Right lung (tissue), 2 donors: ENCODE measurements at regions not wholly inside any gene's neighbourhood (a gene's known extent, or its start where the extent isn't known, plus 50 kb on each side); places are given as distances from the start of the nearest gene placed in this dataset.

Source experiments
- DNase-seq, 2 donors: peaks; one replicate each; pipeline ENCODE4 v3.0.0-alpha.2; 2013

DNA sequence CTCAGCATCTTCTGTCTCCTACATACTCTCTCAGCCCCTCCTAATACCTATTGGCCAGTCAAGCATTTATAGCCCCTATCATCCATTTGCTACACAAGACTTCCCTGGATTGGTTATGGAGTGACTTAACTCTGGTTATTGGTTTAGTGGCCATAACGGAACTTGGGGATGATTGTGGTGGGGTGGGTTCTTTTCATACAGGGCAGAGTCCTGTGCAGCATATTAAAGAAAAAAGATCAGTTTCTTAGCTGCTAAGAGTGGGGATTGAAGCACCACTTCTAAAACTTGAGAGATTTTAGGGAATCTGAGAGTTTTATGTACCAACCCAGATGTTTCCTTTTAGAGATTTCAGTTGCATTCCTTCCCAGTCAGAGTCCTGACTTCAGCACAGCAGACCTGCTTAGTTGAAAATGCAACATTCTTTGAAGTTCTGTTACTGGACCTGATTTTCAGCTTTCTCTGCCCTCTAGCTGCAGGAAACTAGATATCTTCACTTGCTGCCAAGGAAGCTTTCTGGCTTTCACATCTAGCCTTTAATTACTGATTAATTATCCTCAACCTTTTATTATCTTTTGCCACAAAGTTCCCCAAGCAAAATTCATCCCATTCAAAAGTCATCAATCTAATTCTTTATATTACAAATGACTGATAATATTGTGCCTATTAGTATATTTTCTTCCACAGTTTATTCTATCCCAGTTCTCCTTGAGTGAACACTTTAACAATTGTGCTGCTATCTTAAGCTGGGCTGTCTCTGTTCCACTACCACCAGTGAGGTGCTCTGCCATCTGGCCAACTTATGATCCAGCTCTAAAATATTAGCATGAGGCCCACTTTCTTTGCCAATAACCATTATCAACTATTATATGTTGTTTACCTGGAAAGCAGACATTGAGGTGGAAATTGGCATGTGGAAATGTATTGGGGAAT is 906.0 kb upstream of the ALCAM start:
- DNase-seq, result peak; percentile 36 to 37

DNA sequence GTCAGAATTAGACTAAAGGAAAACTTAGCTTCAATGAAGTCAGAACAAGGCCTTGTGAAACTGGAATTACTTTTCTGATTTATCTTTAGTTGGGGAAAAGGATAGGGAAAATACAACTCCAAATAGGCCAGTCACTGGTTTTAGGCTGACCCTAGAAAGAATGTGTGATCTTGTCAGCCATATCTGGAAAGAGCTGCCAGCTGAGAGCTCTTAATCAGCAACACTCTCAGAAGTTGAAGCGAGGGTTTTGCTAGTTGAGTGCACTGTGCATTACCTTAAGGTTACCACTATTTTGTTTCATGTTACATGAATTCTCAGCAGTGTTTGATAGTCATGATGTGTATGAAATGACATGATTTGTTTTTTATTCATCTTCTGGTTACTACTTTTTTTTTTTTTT is 905.3 kb upstream of the ALCAM start:
- DNase-seq, result no peak

DNA sequence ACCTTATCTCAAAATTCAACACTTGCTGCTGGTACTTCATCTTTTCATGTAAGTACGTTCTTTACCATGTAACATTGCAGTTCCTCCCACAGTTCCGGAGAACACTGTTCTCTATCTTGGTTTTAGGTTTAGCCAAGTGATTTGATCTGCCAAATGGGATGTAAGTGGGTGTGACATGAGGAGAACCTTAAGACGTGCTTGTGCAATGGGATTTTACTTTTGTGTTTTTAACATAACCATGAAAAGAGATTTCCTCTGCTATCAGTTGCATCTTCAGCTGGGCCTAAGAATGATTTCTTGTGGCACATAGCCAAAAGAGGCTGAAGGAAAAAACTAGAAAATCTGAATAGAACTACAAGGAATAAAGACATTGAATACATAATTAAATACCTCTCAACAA is 894.5 kb upstream of the ALCAM start:
- DNase-seq, result peak; percentile 79

DNA sequence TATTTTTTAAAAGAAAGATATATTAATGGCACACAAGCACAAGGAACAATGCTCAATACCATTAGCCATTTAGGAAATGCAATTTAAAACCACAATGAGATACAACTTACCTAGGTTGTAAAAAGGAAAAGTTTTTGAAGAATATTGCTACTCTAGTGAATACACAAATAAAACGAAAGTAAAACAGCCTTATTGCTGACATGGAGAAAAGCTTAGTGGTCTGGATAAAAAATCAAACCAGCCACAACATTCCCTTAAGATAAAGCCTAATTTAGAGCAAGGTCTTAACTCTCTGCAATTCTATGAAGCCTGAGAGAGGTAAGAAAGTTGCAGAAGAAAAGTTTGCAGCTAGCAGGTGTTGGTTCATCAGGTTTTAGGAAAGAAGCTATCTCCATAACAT is 892.7 kb upstream of the ALCAM start:
- no peak for DNase-seq

DNA sequence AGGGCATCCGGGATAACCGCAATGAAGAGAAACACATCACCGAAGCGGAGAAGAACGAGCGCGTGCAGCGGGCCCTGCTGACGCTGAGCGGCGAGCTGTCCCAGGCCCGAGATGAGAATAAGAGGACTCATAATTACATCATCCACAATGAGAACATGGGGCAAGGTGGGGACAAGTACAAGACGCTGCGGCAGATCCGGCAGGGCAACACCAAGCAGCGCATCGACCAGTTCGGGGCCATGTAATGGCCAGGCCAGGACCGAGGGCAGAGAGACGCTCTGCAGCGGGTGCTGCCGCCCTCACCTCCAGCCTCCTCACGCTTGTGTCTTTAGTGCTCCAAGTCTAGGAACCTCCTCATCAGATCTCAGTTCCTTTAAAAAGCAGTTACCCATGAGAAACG is 863.7 kb upstream of the ALCAM start:
- no peak for DNase-seq

DNA sequence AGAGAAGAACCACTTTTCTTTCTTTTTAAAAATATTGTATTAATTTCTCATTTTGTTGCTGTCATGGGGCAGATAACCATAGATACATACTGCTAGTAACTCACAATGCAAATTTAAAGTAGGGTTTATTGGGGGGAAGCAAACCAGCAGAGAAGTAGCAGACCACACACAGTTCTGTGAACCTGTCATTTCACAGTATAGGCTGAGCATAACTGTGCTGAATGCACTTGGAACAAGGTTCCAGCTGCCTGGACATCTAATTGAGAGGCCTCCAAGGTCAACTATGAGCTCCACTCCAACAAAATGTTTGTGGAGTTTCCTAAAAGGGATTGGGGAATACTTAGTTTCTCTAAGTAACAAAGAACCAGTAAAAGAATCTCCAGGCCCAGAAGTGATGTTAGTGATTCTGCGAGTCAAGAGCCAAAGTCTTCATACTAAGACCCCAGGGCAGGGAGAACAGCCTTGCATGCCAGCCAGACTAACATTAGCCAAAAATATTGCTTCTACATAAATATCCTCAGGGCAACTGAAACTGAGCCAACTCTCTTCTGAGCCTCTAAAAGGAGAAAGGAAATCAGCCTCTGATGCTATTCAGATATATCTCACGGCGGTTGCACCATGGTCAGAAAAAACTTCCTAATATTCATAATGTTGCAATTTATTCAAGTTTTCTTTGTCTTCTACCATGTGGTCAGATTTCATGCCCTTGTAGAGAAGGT is 856.4 kb upstream of the ALCAM start:
- DNase-seq, result no peak

DNA sequence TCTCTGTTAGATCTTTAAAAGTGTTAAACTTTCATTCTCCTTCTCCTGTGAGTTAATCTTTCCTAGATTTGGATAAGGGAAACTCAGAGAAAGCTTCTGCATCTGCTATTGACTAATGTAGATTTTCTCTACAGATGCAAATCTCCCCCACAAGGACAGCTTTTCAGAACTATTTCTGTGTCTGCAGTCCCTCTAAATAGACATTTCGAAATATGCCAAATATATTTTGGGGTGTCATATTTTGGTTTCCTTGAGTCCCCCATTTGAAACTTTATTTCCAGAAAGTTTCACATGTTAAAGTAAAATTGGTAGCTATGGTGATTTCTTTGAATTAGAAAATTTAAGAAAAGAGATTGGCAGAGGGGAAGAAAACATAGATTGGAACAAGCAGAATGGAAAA is 852.3 kb upstream of the ALCAM start:
- no peak for DNase-seq

DNA sequence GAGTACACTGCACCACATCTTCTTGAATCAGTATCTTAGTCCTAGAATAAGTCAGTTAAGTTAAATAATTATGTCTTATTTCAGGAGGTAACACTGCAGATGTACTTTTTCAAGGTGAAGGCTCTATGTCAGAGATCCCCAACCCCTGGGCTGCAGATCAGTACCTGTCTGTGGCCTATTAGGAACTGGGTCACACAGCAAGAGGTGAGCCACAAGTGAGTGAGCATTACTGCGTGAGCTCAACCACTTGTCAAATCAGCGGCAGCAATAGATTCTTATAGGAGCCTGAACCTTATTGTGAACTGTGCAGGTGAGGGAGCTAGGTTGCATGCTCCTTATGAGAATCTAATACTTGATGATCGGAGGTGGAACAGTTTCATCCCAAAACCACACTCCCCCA is 851.9 kb upstream of the ALCAM start:
- DNase-seq, result no peak

DNA sequence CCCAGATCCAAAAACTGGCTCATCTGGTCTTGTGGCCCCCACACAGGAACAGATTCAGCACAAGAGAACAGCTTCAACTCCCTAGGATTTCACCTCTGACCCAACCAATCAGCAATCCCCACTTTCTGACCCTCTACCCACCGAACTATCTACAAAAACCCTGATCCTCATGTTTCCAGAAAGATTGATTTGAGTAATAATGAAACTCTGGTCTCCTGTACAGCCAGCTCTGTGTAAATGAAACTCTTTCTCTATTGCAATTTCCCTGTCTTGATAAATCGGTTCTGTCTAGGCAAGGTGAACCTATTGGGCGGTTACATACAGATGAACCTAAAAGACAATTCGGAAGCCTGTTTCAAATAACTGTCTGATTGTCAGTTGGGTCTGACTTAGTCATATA is 847.6 kb upstream of the ALCAM start:
- no peak for DNase-seq

DNA sequence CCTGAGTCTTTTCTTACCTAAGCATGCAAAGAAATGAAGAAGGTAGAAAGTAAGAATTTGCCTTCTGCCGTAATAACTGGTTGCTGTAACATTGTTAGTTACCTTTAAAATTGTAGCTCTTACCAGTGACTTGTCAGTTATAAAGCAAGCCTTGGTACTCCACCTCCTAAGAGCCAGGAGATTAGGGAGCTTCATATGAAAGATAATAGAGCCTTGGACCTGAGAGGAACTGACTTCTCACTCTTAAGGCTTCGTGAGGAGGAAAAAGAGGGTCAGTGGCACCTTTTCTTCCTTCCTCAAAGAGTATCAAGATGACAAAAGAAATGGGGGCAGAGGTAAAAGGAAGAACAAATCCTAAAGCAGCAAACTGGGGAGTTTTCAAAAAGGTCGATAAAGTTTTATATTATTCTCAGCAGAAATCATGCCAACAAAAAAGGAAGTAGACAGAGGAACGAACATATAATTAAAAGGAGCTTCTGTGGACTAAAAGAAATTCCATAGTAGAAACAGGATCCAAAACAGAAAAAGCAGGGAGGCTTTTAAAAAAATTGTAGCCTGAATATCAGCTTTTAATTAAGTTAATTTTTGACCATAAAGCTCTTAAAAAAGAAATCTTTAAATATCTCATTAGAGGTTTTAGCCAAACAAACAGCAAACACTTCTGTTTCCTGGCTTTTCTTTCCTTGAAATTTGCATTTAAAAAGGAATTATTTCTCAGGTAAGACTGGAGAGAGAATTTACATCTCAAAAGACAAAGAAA is 847.1 kb upstream of the ALCAM start:
- no peak for DNase-seq

DNA sequence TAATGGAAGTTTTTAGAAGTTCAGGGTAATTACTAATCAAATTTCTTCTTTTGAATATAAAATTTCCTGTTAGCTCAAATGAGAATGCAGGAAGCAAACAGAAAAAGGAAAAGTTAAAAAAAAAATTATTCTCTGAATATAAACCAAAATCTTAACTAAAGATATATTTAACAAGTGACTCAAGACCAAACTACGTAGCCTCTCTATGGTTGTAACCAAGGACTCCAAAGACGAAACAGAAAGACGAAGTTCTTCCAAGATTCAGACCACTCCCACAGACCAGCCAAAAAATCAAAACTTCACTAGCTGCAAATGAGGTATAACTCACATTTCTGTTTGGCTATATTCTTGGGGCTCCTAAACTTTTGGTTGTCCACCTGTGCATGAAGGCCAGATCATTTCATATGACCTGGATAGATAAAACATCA is 846.5 kb upstream of the ALCAM start:
- no peak for DNase-seq

DNA sequence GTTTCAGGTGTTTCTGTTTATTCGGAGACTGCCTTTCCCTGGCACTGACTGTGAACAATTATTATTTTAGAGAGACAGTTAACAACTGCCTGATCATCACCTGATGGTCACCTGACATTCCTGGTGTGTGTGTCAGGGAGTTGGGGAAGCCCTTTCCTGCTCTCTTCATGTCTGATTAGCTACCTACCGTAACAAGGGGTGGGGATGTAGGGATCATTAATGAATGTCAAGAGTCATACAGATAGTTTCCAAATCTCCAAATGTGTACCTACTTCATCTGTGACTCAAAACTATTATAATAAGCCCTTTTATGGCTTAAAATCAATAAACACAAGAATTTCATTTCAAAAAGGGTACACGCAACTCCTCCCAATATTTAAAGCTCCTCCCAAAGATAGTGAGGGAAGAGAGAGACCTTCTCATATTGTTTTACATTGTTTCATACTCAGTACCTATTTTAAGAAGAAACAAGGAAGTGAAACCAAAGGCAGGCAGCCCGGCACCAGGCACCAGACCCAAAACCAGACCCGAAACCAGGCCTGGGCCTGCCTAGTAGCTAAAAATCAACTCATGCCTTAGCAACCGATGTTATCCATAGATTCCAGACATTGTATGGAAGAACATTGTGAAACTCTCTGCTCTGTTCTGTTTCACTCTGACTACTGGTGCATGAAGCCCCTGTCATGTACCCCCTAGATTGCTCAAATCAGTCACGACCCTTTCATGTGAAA is 844.9 kb upstream of the ALCAM start:
- DNase-seq, result no peak

DNA sequence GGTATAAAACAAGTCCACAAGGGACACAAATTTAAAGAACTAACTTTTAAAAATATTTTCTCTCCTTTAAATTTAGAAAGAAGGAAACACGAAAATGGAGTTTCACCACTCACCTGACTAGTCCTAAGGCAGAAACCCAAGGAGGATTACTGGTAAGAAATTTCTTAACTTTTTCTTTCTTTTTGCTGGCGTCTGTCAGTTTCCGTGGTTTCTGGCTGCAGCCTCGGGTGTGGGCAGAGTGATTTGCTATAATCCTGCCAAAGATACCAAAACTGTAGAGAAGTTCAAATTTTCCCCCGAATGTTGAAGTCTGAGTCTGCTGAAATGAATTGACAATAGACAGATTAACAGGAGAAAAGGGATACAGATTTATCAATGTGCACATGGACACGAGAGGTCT is 843.6 kb upstream of the ALCAM start:
- no peak for DNase-seq

DNA sequence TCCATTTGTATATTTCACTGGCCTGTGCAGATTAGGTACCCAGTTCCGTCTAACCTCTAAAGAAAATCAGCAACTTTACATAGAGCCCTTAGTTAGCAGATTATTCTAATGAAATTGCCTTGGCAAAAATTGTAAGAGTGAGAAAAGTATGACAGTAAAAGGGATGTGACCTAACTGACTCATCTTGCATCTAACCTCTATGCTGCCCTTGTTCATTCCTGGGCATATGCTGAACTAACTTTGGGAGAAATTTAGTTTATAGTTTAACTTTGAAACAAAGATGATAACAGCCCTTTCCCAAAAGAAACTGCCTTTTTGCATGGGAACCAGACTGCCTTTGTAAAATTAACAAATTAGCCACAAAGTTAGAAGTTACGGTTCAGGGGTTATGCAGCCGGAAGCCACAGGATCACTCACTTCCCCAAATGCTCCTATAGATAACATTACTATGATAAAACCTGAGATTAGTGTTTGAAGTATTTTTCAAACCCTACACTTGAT is 839.8 kb upstream of the ALCAM start:
- DNase-seq, result no peak

DNA sequence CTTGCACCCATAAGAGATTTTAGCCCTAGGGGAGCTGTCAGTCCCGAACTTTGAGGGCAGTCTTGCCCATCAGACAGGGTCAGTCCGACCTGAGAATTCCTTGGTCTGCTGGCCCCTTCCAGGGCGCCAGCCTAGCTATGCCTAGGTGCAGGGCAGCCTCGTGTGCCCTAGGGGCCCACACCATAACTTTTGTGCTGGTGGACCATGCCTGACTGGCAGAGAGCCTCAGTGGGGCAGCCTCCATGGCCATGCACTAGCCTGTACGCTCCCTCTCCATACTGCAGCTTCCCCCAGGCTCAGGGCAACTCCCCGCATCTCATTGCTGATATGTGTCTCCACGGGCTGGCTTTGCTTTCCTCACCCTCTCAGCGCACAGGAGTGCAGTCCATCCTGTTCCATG is 835.8 kb upstream of the ALCAM start:
- no peak for DNase-seq

DNA sequence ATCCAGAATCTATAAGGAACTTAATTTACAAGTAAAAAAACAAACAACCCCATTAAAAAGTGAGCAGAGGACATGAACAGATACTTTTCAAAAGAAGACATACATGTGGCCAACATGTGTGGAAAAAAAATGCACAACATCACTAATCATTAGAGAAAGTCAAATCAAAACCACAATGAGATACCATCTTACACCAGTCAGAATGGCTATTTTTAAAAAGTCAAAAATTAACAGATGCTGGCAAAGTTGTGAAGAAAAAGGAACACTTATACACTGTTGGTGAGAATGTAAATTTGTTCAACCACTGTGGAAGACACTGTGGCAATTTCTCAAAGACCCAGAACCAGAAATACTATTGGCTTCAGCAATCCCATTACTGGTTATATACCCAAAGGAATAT is 830.0 kb upstream of the ALCAM start:
- DNase-seq, result no peak

DNA sequence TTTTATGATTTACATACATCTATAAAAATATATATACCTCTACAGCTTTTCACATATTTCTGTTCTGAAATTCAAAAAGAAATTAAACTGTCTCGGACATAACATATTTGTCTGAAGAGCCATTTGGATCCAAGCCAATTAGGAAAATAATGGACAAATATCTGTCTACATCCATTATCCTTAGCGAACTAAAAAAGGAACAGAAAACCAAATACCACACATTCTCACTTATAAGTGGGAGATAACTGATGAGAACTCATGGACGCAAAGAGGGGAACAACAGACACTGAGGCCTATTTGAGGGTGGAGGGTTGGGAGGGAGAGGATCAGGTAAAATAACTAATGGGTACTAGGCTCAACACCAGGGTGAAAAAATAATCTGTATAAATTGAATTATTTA is 829.4 kb upstream of the ALCAM start:
- no peak for DNase-seq

DNA sequence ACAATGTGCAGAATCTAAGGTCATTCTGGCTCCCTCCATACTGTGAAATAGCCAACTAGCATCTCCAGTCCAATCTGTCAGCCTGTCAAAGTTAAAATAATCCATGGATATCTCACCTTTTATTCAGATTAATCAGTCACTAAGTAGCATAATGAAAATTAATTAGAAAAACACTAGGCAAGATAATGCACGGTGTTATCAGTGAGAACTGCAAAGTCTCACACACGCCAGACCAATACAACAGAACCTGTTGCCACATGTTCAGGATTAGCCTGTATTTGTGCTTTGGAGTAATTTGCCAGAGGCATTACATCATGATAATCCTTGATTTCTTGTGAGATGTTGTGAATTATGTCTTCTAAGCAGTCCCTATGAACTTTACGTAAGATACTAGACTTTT is 820.4 kb upstream of the ALCAM start:
- no peak for DNase-seq

DNA sequence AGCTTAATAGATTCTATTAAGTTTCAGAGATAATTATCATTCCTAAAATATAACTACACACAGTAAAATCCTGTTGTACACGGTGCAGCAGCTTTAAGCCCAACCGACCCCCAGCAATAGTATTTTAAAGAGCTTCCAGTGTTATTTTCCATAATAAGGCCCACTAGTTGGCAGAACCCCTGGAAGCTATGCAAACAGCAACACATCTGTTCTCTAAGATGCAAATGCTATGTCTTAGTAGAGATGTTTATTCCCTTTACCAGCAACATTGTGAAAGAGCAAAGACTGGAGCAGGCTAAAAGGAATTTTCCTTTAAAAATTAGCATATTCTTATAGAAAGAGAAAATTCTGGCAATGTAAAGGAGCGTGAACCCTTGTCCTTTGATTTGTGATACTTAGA is 819.7 kb upstream of the ALCAM start:
- no peak for DNase-seq

DNA sequence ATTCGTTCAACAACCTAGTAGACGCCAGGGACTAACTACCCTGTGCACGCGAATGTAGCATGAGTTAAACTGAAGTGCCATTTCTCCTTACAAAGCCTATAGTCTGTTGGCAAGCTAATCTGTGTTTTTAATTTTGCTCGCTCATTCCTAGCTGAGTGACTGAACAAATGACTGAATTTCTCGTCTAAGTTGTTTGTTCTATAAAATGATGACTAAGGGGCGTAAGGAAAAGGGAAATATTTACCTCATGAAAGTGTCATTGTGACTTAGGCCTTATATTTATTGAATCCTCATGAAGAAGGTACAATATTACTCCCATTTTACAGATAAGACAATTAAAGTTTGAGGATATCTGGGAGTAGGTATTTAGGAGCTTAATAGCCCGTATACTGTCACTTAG is 818.3 kb upstream of the ALCAM start:
- no peak for DNase-seq

DNA sequence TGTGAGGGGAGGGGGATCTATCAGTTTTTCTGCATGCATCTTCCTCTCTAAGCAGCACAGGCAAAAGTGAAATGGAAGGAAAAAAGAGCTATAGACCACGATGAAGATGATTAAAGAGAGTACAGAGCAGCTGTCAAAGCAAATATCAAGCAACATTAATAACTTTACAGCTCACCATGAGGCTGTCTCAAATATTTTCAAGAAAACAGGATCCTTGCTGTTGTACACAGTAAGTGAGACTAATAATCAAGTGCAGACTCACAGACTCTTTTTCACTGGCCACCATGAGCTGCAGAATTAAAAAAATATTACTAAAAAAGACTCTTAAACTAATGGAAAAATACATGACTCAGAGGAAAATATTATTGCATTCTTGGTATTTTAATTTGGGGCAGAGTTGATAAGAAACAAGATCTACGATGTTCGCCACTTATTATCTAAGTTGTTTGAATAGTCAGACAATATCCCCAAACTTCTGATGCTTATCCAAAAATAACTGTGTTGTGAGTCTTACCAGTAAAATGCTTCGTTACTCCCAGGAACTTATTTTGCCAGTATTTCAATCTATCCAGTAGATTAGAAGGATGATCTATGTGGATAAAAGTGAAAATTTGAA is 817.5 kb upstream of the ALCAM start:
- DNase-seq, result no peak
